Spinal cord (tissue), 9 donors: ENCODE measurements at regions not wholly inside any gene's neighbourhood (a gene's known extent, or its start where the extent isn't known, plus 50 kb on each side); places are given as distances from the start of the nearest gene placed in this dataset.
"Not testable (repeated sequence)": the region's sequence is repeated elsewhere in the genome, so short reads cannot be mapped to it uniquely, and the experiment has no call there.

Source experiments
- DNase-seq, 6 donors: peaks; one replicate each; pipeline versions ENCODE4 v3.0.0 to v3.0.0-alpha.2; 2013 to 2015; ENCODE audit warnings: low spot score in 6 of 6, low read depth in 4 of 6
- H3K27ac ChIP-seq: one replicate; pipeline ENCODE4 v1.5.1; 2013; ENCODE audit warnings: low read depth, low read length, control low read depth
- H3K27me3 ChIP-seq: one replicate; pipeline ENCODE4 v1.6.1; 2013; ENCODE audit warnings: low read length; ENCODE audit not compliant: control insufficient read depth, insufficient read depth
- H3K36me3 ChIP-seq: one replicate; pipeline ENCODE4 v1.6.1; 2013; ENCODE audit warnings: low read length; ENCODE audit not compliant: control insufficient read depth, insufficient read depth
- H3K4me1 ChIP-seq: one replicate; pipeline ENCODE4 v1.6.1; 2013; ENCODE audit warnings: low read length; ENCODE audit not compliant: control insufficient read depth, insufficient read depth
- H3K4me3 ChIP-seq: one replicate; pipeline ENCODE4 v1.5.1; 2013; ENCODE audit warnings: low read depth, low read length, control low read depth
- H3K9me3 ChIP-seq: one replicate; pipeline ENCODE4 v1.6.1; 2013; ENCODE audit warnings: low read length; ENCODE audit not compliant: control insufficient read depth, insufficient read depth
- WGBS: methylation state at CpG from one replicate; pipeline ENCODE4 v1.1.5; 2013; ENCODE audit warnings: missing lambda C conversion rate; ENCODE audit not compliant: insufficient coverage; 5-methylcytosine and 5-hydroxymethylcytosine counted together
- donor health status: healthy.

GRCh38 chr1:61563611-61564010 is 161.3 kb downstream of the TM2D1 start:
- Histone ChIP-seq H3K4me3 (no peak overlapping the region), H3K9me3 (peaks cover 6% of the 10 kb centered on the region), H3K27me3 (no peaks in the 10 kb centered on the region), H3K4me1 (no peaks in the 10 kb centered on the region), H3K27ac (no peak overlapping the region), H3K36me3 (no peaks in the 10 kb centered on the region)
- no peak for DNase-seq
- WGBS = 86% methylated on average over 2 of the region's 2 CpGs

DNA sequence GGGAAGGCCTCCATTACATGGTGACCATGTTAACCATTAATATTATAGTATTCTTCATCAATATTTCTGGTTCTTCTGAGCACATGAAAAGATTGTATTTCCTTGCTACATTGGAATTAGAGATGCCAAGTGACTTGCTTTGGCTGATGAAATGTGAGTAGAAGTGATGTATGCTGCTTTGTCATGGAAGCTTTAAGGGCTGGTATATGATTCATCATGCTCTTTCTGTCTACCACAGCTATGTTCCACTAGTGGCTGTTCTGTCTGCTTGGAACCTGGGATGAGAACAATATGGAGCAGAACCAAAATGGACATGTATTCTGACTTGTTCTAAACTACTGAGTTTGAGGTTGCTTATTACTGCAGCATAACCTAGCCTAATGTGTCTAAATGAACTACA is 163.3 kb downstream of the TM2D1 start:
- H3K36me3 ChIP-seq = no peaks in the 10 kb centered on the region
- H3K4me3 ChIP-seq = no peak overlapping the region
- H3K4me1 ChIP-seq = no peaks in the 10 kb centered on the region
- peaks cover 6% of the 10 kb centered on the region for H3K9me3 ChIP-seq
- no peak for DNase-seq
- H3K27me3 ChIP-seq = no peaks in the 10 kb centered on the region
- H3K27ac ChIP-seq = no peak overlapping the region

GRCh38 chr1:61560385-61560784 is 164.6 kb downstream of the TM2D1 start:
- DNase-seq = no peak
- Histone ChIP-seq H3K27me3 (no peaks in the 10 kb centered on the region), H3K4me1 (no peaks in the 10 kb centered on the region), H3K27ac (no peak overlapping the region), H3K4me3 (no peak overlapping the region), H3K9me3 (peaks cover 6% of the 10 kb centered on the region), H3K36me3 (no peaks in the 10 kb centered on the region)
- no CpG with 5 or more reads among the region's 2 CpGs for WGBS

GRCh38 chr1:61556631-61557030 is 168.3 kb downstream of the TM2D1 start:
- H3K4me1 ChIP-seq = no peaks in the 10 kb centered on the region
- peaks cover 6% of the 10 kb centered on the region for H3K9me3 ChIP-seq
- no CpG with 5 or more reads among the region's 3 CpGs for WGBS
- no peak for DNase-seq
- H3K27me3 ChIP-seq = no peaks in the 10 kb centered on the region
- no peaks in the 10 kb centered on the region for H3K36me3 ChIP-seq
- no peak overlapping the region for H3K4me3 ChIP-seq
- no peak overlapping the region for H3K27ac ChIP-seq

DNA sequence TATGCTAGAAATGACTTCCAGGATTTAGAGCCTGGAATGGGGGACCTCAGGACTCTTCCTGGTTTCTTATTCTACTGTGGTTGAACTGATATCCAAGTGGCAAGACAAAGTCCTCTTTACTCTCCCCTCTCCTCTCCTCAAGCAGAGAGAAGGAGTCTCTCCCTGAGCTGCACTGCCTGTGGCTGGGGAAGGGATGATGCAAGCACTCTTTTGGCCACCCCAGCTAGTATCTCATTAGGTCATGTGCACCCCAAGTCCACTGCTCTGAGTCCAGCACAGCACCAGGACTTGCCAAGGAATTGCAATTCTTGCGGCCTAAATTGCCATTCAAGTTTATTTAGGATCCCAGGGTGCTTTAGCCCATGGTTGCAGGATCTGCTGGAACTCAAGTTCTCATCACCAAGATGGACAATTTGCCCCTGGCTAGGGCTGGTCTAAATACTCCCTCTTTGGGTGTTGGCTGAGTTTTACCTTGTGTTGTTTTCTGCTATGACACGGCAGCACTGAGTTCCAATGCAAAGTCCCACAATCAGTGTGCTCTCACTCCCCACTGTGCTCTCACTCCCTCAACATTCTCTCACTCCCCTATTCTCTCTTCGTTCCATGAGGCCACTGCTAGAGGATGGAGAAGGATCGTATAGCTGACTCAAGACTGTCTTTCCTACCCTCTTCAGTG is 172.2 kb downstream of the TM2D1 start:
- Histone ChIP-seq H3K9me3 (peaks cover 6% of the 10 kb centered on the region), H3K27ac (no peak overlapping the region), H3K4me3 (no peak overlapping the region), H3K36me3 (no peaks in the 10 kb centered on the region), H3K27me3 (no peaks in the 10 kb centered on the region), H3K4me1 (no peaks in the 10 kb centered on the region)
- WGBS = 90% methylated on average over 2 of the region's 4 CpGs
- no peak for DNase-seq

- not testable (repeated sequence) for H3K27ac ChIP-seq, H3K36me3 ChIP-seq, DNase-seq, H3K4me3 ChIP-seq, H3K9me3 ChIP-seq, H3K4me1 ChIP-seq, H3K27me3 ChIP-seq
- 75% methylated on average over 2 of the region's 2 CpGs for WGBS
These were observed 177.6 kb downstream of the TM2D1 start for GRCh38 chr1:61547302-61547701.

GRCh38 chr1:61544870-61545269 is 180.1 kb downstream of the TM2D1 start:
- WGBS = no CpG with 5 or more reads among the region's 2 CpGs
- not testable (repeated sequence) for H3K27ac ChIP-seq, H3K4me1 ChIP-seq, H3K4me3 ChIP-seq, DNase-seq, H3K27me3 ChIP-seq, H3K9me3 ChIP-seq, H3K36me3 ChIP-seq

GRCh38 chr1:61543498-61543897 is 181.4 kb downstream of the TM2D1 start:
- H3K9me3 ChIP-seq, H3K27ac ChIP-seq, H3K36me3 ChIP-seq, H3K4me3 ChIP-seq, DNase-seq, H3K4me1 ChIP-seq, H3K27me3 ChIP-seq: not testable (repeated sequence)

GRCh38 chr1:61539720-61540462 is 185.1 kb downstream of the TM2D1 start:
- Histone ChIP-seq H3K4me3 (no peak overlapping the region), H3K27me3 (no peaks in the 10 kb centered on the region), H3K4me1 (no peaks in the 10 kb centered on the region), H3K27ac (no peak overlapping the region), H3K36me3 (no peaks in the 10 kb centered on the region), H3K9me3 (peaks cover 1% of the 10 kb centered on the region)
- DNase-seq = no peak
- 74% methylated on average over 7 of the region's 12 CpGs for WGBS

- Histone ChIP-seq H3K27me3 (no peaks in the 10 kb centered on the region), H3K9me3 (peaks cover 1% of the 10 kb centered on the region), H3K4me3 (no peak overlapping the region), H3K4me1 (no peaks in the 10 kb centered on the region), H3K36me3 (no peaks in the 10 kb centered on the region), H3K27ac (no peak overlapping the region)
- 97% methylated on average over 4 of the region's 4 CpGs for WGBS
- DNase-seq = no peak
These were observed 186.7 kb downstream of the TM2D1 start for GRCh38 chr1:61538228-61538627.
